NCI-H2029 (cell line): ENCODE measurements at regions not wholly inside any gene's neighbourhood (a gene's known extent, or its start where the extent isn't known, plus 50 kb on each side); places are given as distances from the start of the nearest gene placed in this dataset.

ENCODE experiments used
- DNase-seq: peaks from one replicate; lab custom pipeline; 2025; lab: John Stamatoyannopoulos, UW

DNA sequence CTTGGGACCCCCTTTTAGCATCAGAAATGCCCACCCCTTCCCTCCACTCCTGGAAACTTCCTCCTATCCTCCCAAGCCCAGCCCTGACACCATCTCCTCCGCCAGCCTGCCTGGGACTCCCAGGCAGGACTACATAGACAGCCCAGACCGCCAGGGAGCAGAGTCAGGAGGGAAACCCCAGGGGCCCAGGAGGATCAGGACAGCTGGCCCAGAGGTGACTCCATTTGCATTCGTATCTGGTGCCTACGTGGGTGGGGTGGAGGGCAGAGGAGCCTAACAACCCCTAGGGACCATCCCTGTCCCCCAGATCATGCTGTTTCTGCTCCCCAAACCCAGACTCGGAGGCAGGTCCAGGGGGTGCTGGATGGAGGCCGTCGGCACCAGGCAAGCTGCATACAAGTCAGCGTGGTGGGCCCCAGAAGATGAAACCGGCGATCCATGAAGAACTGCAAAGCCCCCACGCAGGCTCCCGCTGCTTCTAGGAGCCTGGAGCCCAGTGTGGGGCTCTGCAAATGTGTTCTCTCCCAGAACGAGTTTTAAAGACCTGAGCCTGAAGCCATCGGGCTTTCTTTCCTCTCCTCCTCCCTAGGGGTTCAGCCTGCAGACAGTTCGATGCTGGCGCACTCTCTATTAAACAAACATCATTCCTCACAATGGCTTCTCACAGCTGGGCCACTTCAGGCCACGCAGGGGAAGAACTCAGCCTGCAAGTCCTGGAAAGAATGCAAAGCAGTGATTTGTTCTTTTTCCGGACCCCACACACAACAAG is 1506.8 kb downstream of the BRD1 start:
- no peak for DNase-seq

DNA sequence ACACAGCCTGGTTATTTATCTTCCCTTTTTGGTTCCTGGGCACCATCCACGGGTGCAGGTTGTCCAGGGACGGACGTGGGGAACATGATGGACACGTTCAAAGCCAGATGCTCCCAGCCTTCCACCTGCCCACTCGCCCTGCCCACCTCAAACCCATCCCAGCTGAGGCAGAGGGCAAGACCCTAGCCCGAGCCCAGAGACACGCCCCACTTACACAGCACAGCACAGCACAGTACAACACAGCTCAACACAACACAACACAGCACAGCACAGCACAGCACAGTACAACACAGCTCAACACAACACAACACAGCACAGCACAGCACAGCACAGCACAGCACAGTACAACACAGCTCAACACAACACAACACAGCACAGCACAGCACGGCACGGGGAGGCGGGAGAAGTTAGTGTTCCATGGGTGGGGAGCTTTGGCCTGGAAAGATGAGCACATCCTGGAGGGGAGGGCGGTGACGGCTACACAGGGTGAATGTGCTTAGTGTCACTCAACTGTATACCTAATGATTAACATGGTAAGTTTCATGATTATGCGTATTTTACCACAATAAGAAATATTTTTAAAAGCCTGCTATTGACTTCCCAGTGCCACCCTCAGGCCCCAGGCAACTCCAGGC is 1507.5 kb downstream of the BRD1 start:
- DNase-seq: no peak

DNA sequence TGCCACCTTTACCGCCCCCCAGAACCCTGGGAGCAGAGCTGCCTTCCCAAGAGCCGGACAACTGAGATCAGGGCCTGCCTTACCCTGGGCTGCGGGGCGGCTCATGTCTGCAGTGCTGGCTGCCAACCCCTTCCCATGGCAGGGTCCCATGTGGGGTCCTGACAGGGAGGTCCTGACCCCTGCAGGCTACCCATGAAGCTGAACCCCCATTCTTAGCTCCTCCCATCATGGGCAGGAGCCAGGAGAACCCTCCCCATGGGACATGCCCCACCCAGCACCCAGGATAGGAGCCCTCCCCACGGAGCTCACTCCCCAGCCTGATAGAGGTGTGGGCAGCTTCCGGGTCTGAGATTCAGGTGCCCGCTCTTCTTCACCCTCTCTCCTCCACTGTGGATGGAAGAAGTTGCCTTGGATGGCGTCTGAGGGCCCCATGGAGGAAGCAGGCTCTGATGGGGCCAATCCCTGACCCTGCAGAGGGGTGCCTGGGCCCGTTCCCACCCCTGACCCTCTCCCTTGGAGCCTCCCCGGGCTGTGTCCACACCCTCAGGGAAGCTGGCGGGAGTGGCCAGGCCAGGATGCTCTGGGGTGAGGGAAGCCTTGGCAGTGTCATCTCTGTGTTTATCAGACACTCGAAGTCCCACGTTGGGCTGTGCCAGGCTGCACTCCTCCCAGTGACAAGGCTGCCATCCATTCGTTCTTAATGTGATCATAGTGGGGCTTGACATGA is 1508.2 kb downstream of the BRD1 start:
- DNase-seq: no peak

GRCh38 chr22:48318575-48319320 is 1508.9 kb downstream of the BRD1 start:
- DNase-seq: no peak

DNA sequence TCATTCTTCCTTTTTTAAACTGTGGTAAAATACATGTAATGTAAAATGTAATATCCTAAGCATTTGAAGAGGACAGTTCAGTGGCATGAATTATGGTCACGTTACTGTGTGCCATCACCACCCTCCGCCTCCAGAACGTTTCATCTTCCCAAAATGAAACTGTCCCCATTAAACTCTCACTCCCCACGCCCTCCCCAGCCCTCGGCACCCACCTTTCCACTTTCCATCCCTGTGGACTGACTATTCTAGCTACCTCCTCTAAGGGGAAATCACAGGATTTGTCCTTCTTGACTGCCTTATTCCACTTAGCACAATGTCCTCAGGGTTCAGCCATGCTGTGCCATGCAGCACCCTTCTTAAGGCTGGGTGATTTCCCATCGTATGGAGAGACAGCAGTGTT is 1509.5 kb downstream of the BRD1 start:
- no peak for DNase-seq

GRCh38 chr22:48316257-48317250 is 1511.1 kb downstream of the BRD1 start:
- DNase-seq: no peak

GRCh38 chr22:48315439-48316256 is 1512.0 kb downstream of the BRD1 start:
- DNase-seq: no peak

GRCh38 chr22:48314073-48314472 is 1513.6 kb downstream of the BRD1 start:
- DNase-seq: no peak

- no peak for DNase-seq
These were observed 1514.4 kb downstream of the BRD1 start for GRCh38 chr22:48313175-48313830.

DNA sequence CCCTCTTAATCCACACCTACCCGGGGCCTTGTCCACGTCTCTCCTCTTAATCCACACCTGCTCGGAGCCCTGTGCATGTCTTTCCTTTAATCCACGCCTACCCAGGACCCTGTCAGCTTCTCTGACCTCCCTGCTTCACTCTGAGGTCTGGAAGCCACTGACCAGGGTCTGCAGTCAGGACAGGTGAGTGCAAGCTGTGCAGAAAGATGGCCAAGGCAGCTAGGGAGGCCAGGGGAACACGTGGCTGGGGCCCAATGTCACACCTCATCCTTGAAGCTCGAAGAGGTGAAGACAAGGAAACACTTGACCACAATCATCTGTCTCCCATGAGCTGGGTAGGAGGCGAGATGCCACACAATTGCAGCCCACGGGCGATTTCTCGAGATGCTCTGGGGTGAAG is 1516.9 kb downstream of the BRD1 start:
- DNase-seq: no peak

DNA sequence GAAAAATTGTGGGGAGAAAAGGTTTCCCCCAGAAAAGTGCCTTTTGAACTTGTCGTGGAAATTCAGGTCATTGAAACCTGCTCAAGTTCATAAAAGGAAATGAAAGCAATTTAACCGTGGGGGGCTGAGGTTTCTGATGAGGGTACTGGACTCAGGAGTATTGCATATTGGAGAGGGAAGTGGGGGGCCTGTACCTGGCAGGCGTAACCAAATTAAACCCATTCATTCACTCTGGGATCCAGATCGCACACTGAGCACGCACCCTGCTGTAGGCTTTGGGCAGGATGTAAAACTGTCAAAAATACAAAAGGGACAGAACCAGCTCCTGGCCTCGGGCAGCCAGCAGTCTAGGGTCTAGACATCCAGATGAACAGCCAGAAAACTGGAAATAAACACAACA is 1517.4 kb downstream of the BRD1 start:
- DNase-seq: no peak

GRCh38 chr22:48309836-48310235 is 1517.8 kb downstream of the BRD1 start:
- DNase-seq: no peak

DNA sequence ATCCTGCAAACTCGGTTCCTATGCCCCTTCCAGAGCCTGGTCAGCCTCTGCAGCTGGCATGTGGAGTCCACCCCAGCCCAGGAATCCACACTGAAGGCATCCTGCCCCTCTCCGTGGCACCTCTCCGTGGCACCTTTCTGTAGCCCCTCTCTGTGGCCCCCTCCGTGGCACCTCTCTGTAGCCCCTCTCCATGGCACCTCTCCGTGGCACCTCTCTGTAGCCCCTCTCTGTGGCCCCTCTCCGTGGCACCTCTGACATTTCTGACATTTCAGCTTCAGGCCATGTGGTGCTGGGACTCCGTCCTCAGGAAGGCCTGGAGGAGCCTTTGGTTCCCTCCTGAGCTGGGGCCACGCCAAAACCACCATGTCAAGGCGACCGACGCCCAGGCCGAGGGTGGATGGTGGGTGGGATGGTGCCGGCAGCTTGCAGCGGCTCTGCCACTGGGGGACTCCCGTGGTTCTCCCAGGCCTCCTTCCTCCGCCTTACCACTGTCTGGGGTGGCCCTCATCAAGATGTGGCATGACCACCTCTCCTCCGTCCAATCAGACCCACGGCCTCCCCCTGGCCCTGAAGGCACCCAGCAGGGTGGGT is 1518.5 kb downstream of the BRD1 start:
- DNase-seq: no peak

DNA sequence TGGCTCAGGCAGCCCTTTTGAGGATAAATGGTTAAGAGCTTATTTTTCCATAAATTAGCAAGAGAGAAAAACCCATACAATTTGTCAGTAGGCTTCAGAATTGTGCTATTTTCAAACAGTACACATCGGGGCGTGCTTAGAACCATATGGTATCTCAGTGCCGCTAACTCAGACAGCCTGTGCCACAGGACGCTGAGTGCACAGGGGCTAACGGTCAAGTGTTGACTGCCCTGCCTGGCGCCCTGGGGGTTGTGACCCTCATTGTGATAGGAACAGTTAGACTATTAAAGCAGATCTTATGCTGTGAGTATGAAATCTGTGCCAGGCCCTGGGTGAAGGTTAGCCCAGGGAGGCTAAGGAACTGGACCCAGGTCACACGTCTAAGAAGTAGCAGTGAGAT is 1519.7 kb downstream of the BRD1 start:
- no peak for DNase-seq

- no peak for DNase-seq
These were observed 1520.7 kb downstream of the BRD1 start for GRCh38 chr22:48306785-48307510.

- DNase-seq: no peak
These were observed 1521.4 kb downstream of the BRD1 start for GRCh38 chr22:48306284-48306683.

DNA sequence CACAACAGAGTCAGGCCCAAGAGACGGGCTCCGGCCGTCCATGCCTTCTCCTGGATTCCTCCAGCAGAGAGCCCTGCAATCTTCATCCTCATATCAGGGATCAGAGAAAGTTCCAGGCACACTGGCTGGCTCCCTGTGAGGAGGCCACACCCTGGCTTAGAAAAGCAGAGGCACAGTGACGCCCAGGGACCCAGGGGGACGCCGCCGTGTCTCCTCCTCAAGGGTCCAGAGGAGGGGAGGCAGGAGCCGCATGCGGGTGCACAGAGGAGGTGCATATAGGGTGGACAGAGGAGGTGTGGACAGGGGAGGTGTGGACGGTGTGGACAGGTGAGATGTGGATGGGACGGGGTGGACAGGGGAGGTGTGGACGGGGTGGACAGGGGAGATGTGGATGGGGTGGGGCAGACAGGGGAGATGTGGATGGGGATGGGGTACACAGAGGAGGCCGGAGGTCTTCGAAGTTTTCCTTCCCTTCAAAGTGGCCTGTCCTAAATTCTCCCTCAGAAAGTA is 1521.9 kb downstream of the BRD1 start:
- DNase-seq: no peak

DNA sequence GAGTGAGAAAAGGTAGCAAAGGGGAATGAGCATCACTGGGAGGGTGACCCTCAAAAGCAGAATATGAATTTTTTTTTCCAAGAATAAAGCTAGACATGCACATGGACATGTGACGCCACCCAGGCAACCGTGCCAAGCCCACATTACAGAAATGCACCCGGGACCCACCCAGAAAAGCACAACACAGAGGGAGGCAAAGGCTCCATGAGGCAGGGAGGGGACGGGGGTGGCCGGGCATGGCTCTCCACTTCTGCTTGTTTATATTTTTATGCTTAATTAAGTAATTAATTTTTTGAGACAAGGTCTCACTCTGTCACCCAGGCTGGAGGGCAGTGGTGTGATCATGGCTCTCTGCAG is 1524.3 kb downstream of the BRD1 start:
- no peak for DNase-seq
